ENCODE measurements at regions not wholly inside any gene's neighbourhood (a gene's known extent, or its start where the extent isn't known, plus 50 kb on each side); places are given as distances from the start of the nearest gene placed in this dataset.
"Not testable (repeated sequence)": the region's sequence is repeated elsewhere in the genome, so short reads cannot be mapped to it uniquely, and the experiment has no call there.

DNA sequence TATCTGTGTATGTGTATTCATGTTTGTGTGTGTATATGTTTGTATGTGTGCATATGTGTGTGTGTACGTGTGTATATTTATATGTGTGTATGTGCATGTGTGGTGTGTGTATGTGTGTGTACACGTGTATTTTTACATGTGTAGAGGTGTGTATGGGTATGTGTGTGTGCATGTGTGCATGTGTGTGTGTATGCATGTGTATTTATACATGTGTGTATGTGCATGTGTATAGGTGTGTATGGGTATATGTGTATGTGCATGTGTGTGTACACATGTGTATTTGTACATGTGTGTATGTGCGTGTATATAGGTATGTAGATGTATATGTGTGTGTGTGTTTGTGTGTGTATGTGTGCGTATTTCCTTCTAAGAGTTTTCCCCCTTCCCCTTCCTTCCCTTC lies 207.7 kb upstream of the ATP6AP2 start:
- no peak for DNase-seq (ENCODE audit: low read depth)

- DNase-seq (ENCODE audit: low read depth) = no peak
These were observed 209.4 kb upstream of the ATP6AP2 start for GRCh38 chrX:40371376-40371775.

DNA sequence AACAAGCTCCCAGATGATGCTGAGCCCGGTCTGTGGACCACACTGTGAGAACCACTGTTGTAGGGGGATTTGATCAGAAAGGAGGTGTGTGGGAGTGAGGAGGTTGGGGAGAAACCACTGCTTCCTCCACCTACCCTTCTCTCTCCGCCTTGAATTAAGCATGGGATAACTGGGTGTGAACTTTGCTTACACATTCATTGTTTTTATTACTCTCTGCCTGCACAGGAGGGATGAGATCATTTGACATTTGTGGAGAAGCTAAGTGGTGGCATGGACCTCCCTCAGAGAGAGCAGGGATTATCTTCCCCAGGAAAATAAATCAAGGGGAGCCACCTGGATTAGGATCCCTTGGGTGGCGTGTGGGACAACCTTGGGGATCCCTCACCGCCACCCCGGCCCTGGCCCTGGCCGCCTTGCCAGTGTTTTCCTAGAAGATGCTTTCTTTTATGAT lies 212.1 kb upstream of the ATP6AP2 start:
- DNase-seq (ENCODE audit: low read depth) = no peak

GRCh38 chrX:40366661-40367060 lies 214.1 kb upstream of the ATP6AP2 start:
- no peak for DNase-seq (ENCODE audit: low read depth)

- DNase-seq (ENCODE audit: low read depth) = not testable (repeated sequence)
These were observed 218.5 kb upstream of the ATP6AP2 start for GRCh38 chrX:40362291-40362690.

DNA sequence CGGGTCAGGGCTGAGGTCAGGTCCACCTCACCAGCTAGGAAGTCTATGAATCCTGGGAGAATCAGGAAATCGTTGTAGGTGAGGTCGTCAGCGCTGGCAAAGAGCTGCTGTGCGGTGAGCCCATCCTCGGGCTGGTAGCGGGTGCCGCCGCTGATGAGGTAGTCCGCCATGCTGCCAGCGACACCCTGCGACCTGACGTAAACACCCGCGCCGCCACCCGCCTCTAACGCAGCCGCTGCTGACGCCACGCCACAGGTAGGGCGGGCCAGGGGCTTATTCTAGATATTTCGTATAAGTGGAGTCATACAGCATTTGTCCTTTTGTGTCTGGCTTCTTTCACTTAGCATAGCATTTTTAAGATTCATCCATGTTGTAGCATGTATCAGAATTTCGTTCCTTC lies 220.2 kb upstream of the ATP6AP2 start:
- DNase-seq (ENCODE audit: low read depth) = no peak

GRCh38 chrX:40359593-40359992 lies 221.2 kb upstream of the ATP6AP2 start:
- DNase-seq (ENCODE audit: low read depth) = no peak

DNA sequence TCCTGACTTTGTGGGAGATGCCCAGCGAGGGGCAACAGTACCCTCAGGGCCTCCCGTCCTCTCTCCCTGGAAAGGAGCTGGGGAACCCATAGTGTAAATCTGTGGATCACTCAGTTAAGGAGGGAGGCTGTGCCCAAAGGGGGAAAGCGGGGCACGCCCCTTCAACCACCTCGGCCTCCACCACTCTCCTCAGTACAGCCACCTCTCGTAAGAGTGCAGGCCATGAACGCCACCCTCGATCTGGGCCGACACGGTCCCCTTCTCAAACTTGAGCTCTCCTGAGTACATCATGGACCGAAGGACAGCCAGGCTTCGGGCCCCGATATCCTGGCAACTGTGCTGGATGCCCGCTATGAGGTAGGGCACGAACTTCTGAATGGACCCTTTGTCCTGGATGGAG lies 221.8 kb upstream of the ATP6AP2 start:
- no peak for DNase-seq (ENCODE audit: low read depth)

GRCh38 chrX:40349251-40349650 lies 231.5 kb upstream of the ATP6AP2 start:
- DNase-seq (ENCODE audit: low read depth) = no peak

GRCh38 chrX:40346379-40346778 lies 234.4 kb upstream of the ATP6AP2 start:
- no peak for DNase-seq (ENCODE audit: low read depth)

GRCh38 chrX:40343319-40343718 lies 237.5 kb upstream of the ATP6AP2 start:
- no peak for DNase-seq (ENCODE audit: low read depth)

GRCh38 chrX:40340116-40340515 lies 240.7 kb upstream of the ATP6AP2 start:
- DNase-seq (ENCODE audit: low read depth) = no peak

DNA sequence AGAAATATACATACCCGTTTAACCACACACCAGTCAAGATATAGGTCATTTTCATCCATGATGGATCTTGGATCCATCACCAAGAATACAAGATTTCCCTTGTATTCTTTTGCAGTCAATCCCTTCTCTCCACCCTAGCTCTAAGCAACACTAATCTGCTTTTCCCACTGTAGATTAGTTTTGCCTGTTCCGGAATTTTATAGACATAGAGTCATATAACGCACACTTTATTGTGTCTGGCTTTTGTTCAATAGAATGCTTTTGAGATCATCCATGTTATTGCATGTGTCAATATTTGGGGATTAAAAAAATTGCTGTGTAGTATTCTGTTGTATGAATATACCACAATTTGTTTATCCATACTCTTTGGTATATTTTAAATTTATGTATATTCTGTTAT lies 235.6 kb upstream of the BCOR start:
- no peak for DNase-seq (ENCODE audit: low read depth)

GRCh38 chrX:40331762-40332161 lies 234.0 kb upstream of the BCOR start:
- DNase-seq (ENCODE audit: low read depth) = no peak

- DNase-seq (ENCODE audit: low read depth) = no peak
These were observed 233.6 kb upstream of the BCOR start for GRCh38 chrX:40331353-40331752.

- no peak for DNase-seq (ENCODE audit: low read depth)
These were observed 231.9 kb upstream of the BCOR start for GRCh38 chrX:40329616-40330015.

- DNase-seq (ENCODE audit: low read depth) = no peak
These were observed 229.3 kb upstream of the BCOR start for GRCh38 chrX:40327085-40327484.

DNA sequence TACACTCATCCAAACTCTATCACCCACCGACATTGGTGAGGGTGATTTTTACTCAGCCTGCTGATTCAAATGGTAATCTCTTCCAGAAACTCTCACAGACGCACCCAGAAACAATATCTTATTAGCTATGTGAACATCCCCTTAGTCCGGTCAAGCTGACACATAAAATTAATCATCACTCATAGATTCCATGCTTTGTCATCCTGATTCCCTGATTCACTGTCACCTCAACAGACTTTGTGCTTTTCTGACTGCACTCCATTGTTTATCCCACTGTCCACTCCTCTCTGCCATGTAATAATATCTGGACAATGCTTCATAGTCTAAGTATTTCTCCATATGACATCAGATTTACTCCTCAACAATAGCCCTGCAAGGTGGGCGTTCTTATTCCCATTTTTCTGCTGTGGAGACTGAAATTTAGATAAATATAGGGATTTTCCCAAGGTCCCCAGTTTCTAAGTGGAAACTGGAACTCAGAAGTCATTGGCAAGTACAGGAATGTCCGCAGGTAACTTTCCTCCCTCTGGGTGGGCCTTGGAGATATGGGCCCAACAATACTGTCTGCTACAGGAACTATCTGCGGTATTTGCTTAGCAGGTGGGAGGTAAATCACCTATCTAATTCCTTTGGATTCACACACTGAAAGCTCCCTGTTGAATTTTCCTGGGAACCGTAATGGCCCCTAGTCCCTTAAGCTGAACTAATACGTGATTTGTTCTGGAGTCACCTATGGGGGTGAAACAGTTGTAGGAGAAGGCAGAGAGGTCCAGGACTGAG lies 228.6 kb upstream of the BCOR start:
- DNase-seq (ENCODE audit: low read depth) = no peak

GRCh38 chrX:40325161-40325560 lies 227.4 kb upstream of the BCOR start:
- DNase-seq (ENCODE audit: low read depth) = no peak

DNA sequence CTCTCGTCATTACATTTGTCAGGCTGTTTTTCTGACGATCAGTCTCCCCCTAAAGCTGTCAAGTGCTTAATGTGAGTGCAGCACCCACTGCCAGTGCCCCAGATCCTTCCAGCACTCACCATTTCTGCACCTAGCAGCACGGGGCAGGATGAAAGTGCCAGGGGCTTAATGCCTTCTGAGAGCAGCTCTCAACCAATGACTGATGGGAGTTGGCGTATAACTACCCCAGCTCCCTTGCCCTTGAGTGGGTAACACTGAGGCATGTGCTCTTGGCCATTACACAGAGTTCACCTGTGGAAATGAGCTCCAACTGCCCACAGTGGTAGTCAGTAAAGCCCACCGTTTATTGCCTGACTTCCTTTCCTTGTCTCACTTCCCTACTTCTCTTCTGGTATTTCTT lies 226.2 kb upstream of the BCOR start:
- DNase-seq (ENCODE audit: low read depth) = no peak

DNA sequence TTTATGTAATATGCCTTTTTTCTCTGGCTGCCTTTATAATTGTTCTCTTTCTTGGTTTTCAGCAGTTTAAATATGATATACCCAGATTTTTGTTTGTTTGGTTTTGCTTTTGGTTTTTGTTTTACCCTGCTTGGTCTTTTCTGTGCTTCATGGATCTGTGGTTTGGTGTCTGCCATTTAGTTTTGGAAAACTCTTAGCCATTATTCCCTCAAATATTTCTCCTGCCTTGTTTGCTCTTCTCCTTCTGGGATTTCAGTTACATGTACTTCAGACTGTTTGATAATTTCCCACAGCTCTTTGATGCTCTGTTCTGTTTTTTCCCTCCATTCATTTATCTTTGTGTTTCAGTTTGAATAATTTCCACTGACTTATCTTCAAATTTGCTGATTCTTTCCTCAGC lies 223.1 kb upstream of the BCOR start:
- no peak for DNase-seq (ENCODE audit: low read depth)

- no peak for DNase-seq (ENCODE audit: low read depth)
These were observed 221.0 kb upstream of the BCOR start for GRCh38 chrX:40318801-40319200.

DNA sequence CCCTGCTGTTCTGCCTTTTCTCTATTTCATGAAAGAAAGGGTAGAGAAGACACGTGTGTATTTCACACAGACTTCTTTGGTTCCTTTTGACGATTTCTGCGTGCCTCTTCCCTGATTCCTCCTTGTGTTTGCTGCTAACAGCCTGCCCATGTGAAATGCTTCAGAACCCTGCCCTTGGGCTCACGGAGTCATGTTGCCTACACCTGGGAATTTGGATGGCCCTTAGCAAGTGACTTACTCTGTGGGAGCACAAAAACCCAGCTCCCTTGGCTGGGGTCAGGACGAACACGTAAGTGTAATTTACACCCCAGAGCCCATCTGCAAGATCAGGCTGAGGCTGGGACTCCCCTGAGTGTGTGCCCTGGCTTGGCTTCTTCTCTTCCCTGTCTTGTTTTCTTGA lies 220.3 kb upstream of the BCOR start:
- DNase-seq (ENCODE audit: low read depth) = no peak

GRCh38 chrX:40316502-40316901 lies 218.7 kb upstream of the BCOR start:
- DNase-seq (ENCODE audit: low read depth) = no peak
